Astrocyte (in vitro differentiated cells and primary cell): ENCODE measurements at regions not wholly inside any gene's neighbourhood (a gene's known extent, or its start where the extent isn't known, plus 50 kb on each side); places are given as distances from the start of the nearest gene placed in this dataset.

Experiments
- CTCF ChIP-seq: IDR thresholded peaks from 2 replicates; pipeline ENCODE4 v1.5.1; 2011; ENCODE audit warnings: low read depth, mild to moderate bottlenecking, inconsistent platforms, low read length, moderate library complexity; ENCODE audit not compliant: insufficient read depth
- EZH2 ChIP-seq: IDR thresholded peaks from 2 replicates; pipeline ENCODE4 v1.6.1; 2012; ENCODE audit warnings: mild to moderate bottlenecking, low read length, inconsistent platforms; ENCODE audit not compliant: insufficient read depth

- TF ChIP-seq CTCF, result no peak
- TF ChIP-seq EZH2, result no peak
Observed at GRCh38 chr2:71877636-71878035, 270.0 kb downstream of the CYP26B1 start.
